SU-DHL-6 (cell line): ENCODE measurements at regions not wholly inside any gene's neighbourhood (a gene's known extent, or its start where the extent isn't known, plus 50 kb on each side); places are given as distances from the start of the nearest gene placed in this dataset.

Source experiments
- EZH2phosphoT487 ChIP-seq: fragments of 200-600 bp; sonication (generic), shearing (Covaris generic); conservative IDR thresholded peaks from 2 replicates; pipeline ENCODE4 v1.6.1; 2018; ENCODE audit warnings: mild to moderate bottlenecking, antibody characterized with exemption, low read length, moderate library complexity, mixed read lengths
- TF ChIP-seq, protein P1 (sequence below): fragments of 200-600 bp; sonication (generic); IDR thresholded peaks from one replicate; pipeline ENCODE4 v1.5.1; 2017; ENCODE audit warnings: antibody characterized with exemption, mild to moderate bottlenecking, low read length, moderate library complexity; ENCODE audit not compliant: insufficient read depth, poor library complexity, severe bottlenecking

GRCh38 chr3:163957072-163957471 is 1121.2 kb downstream of the SI start:
- TF ChIP-seq, protein P1, sequence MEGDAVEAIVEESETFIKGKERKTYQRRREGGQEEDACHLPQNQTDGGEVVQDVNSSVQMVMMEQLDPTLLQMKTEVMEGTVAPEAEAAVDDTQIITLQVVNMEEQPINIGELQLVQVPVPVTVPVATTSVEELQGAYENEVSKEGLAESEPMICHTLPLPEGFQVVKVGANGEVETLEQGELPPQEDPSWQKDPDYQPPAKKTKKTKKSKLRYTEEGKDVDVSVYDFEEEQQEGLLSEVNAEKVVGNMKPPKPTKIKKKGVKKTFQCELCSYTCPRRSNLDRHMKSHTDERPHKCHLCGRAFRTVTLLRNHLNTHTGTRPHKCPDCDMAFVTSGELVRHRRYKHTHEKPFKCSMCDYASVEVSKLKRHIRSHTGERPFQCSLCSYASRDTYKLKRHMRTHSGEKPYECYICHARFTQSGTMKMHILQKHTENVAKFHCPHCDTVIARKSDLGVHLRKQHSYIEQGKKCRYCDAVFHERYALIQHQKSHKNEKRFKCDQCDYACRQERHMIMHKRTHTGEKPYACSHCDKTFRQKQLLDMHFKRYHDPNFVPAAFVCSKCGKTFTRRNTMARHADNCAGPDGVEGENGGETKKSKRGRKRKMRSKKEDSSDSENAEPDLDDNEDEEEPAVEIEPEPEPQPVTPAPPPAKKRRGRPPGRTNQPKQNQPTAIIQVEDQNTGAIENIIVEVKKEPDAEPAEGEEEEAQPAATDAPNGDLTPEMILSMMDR = no peak
- no peak for TF ChIP-seq EZH2phosphoT487
